ENCODE measurements at regions not wholly inside any gene's neighbourhood (a gene's known extent, or its start where the extent isn't known, plus 50 kb on each side); places are given as distances from the start of the nearest gene placed in this dataset.
A peak's percentile ranks its signal among the peaks of the same experiment; 100 is the strongest.

DNA sequence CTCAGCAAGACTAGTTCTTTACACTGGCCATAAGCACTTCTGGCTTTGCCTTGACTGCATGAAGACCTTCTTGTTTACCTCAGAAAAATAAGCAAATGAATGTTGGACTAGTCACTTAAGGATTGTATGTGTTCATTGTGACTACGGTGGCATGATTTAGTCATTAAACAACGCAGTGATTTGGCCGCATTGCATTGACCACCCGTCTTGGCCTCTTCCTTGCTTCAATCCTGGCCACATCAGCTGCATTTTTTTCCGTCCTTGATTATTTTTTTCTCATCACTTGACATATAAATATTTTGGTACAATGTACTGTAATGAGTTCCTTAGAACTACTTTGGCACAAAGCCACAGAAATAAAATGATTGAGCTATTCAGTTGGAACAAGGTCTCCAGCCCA is 656.2 kb downstream of the RAB28 start:
- DNase-seq: no peak

DNA sequence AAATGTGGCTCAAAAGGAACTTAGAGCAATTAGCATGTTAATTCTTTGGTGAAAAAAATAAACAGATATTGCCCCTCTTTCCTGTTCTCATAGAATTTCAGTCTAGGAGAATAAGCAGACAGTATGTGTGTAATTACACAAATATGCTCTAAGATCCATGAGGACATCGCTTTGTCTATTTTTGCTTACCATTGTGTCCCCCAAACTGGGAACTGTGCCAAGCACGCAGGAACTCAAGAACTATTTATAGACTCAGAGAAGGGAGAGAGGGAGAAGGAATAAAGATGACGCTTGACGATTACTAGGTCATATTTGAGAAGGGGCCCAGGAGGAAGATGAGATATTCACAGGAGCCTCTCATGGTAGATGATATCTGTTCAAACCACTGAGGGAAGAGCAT is 692.6 kb downstream of the RAB28 start:
- DNase-seq: peak; percentile 16 to 18

- DNase-seq: no peak
Measured at GRCh38 chr4:12787261-12787660, 696.9 kb downstream of the RAB28 start.

- no peak for DNase-seq
Measured at GRCh38 chr4:12778706-12779105, 705.4 kb downstream of the RAB28 start.

- DNase-seq: no peak
Measured at GRCh38 chr4:12778191-12778590, 705.9 kb downstream of the RAB28 start.

GRCh38 chr4:12770351-12770750 is 713.8 kb downstream of the RAB28 start:
- DNase-seq: no peak

- no peak for DNase-seq
Measured at GRCh38 chr4:12761694-12762093, 722.4 kb downstream of the RAB28 start.

GRCh38 chr4:12747154-12747553 is 737.0 kb downstream of the RAB28 start:
- DNase-seq: no peak

DNA sequence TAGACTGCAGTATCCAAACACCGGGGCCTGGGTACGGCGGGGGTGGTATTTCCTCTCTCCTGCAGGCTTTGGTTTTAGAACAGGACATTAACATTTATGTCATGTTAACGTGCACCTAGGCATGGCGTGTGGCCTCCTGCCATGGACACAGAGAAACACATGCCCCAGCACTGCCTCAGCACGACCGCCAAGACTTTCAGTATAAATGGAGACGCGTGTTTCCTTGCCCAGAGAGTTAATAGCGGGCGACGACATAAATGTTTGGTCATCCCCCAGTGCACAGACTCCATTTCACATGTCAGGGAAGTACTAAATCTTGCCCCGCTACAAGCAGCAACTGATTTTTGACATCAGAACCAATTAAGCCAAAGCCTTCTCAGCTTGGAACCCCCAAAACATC is 737.9 kb downstream of the RAB28 start:
- DNase-seq: no peak

GRCh38 chr4:12734586-12734985 is 749.6 kb downstream of the RAB28 start:
- no peak for DNase-seq

- peak; percentile 54 to 61 for DNase-seq
Measured at GRCh38 chr4:12729384-12729783, 754.8 kb downstream of the RAB28 start.

- DNase-seq: peak; percentile 42 to 61
Measured at GRCh38 chr4:12724510-12724909, 759.6 kb downstream of the RAB28 start.

DNA sequence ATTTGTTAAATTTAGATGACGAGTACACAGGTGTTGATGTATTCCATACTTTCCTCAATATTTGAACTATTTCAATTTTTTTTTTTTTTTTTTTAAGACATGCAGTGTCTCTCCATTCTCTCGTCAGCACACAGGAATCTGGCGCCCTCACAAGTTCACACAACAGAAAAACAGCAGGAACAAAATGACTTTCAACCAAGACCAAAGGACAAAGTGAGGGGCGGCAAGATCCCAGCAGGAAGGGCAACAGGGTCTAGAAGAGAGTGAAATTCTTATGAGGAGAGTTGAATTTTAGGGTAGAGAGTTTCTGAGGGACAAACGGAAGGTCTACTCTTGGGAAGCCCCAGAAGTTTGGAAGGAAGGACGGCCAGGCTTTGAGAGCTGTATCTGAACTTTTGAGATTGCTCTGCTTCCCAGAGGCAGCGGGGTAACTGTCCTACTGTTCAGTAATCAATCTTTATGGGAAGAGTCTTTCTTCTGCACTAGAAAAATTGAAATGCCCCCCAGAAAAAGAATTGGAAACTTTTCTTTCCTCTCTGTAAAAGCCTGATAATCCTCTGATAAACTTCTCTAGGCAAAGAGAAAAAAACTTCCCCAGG is 760.2 kb downstream of the RAB28 start:
- DNase-seq: peak in 1 of 2 experiments; percentile 12

- no peak for DNase-seq
Measured at GRCh38 chr4:12716896-12717295, 767.2 kb downstream of the RAB28 start.

GRCh38 chr4:12712648-12713339 is 771.3 kb downstream of the RAB28 start:
- peak in 1 of 2 experiments; percentile 4 for DNase-seq

- no peak for DNase-seq
Measured at GRCh38 chr4:12707381-12708175, 776.6 kb downstream of the RAB28 start.

- DNase-seq: no peak
Measured at GRCh38 chr4:12703036-12703435, 781.1 kb downstream of the RAB28 start.

- no peak for DNase-seq
Measured at GRCh38 chr4:12701384-12701783, 782.8 kb downstream of the RAB28 start.

- no peak for DNase-seq
Measured at GRCh38 chr4:12697970-12698369, 786.2 kb downstream of the RAB28 start.

GRCh38 chr4:12692815-12693214 is 791.3 kb downstream of the RAB28 start:
- DNase-seq: no peak

DNA sequence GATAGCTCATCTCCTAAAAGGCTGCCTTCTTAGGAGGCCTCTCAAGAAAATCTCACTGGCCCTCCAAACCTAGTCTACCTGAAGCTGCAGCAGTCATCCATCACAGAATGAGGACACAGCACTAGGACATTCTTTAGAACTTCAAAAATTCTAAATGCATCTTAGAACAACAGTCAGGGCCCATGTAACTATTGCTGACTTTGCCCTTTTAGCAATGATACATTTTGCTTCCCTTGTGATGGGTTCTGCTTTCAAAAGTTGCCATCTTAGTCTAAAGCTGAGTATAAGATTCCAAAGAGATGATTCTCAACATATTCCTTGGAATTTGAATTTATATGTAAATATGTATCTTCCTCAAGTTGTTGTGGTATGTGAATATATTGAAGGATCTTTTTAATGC is 793.0 kb downstream of the RAB28 start:
- no peak for DNase-seq

GRCh38 chr4:12689457-12689856 is 794.7 kb downstream of the RAB28 start:
- no peak for DNase-seq

- DNase-seq: peak; percentile 31 to 48
Measured at GRCh38 chr4:12679217-12679616, 804.9 kb downstream of the RAB28 start.

- no peak for DNase-seq
Measured at GRCh38 chr4:12674184-12674583, 810.0 kb downstream of the RAB28 start.
